HepG2 (cell line): ENCODE measurements at regions not wholly inside any gene's neighbourhood (a gene's known extent, or its start where the extent isn't known, plus 50 kb on each side); places are given as distances from the start of the nearest gene placed in this dataset.

ENCODE experiments used
- ATAC-seq: fragments of 200-7000 bp; cut with Tn5 transposase; 3 replicates; pipeline ENCODE4 v1.9.1; 2020; ENCODE audit warnings: mild to moderate bottlenecking, moderate library complexity
- BruUV-seq: library from RNA; stranded (reverse); fragments of 400-500 nt; replicated peaks from 2 replicates; lab custom pipeline; 2021; lab: Mats Ljungman, UMichigan
- CTCF ChIA-PET: fragments of 300-600 bp; formaldehyde crosslinking; extraction: SDS; loops from one replicate; lab custom pipeline; 2021; ENCODE audit warnings: low total read pairs, inconsistent platforms, low intra/inter-chr PET ratio; lab: Yijun Ruan, JAX
- POLR2A ChIA-PET: fragments of 350-600 bp; sonication (Branson Sonifier 250); formaldehyde crosslinking; loops from one replicate; lab custom pipeline; 2020; ENCODE audit warnings: antibody characterized with exemption, inconsistent platforms; lab: Yijun Ruan, JAX
- DNase-seq: peaks from one replicate; pipeline ENCODE4 v3.0.0-alpha.2; 2015; ENCODE audit warnings: low spot score
- FAIRE-seq: peaks from 3 replicates; lab custom pipeline; 2011; peaks lifted over from hg19 to GRCh38; lab: Jason Lieb, UNC
- H2AFZ ChIP-seq: one replicate; pipeline ENCODE4 v1.6.1; 2011; ENCODE audit warnings: low read length, inconsistent platforms
- H3K27ac ChIP-seq: fragments of 300-600 bp; 3 replicates; pipeline ENCODE4 v1.8.0; 2011; ENCODE audit warnings: mixed run types, mild to moderate bottlenecking, mixed read lengths, low read length, inconsistent platforms; ENCODE audit not compliant: insufficient read depth; ENCODE audit errors: extremely low read length
- H3K27me3 ChIP-seq, 2 experiments: fragments of 200-600 bp in 1 of 2; 2 replicates in 1 of 2; 3 replicates in 1 of 2; pipeline versions ENCODE4 v1.6.0 to v1.8.0; 2011; ENCODE audit warnings: low read length in 2 of 2, mild to moderate bottlenecking in 2 of 2, moderate library complexity in 2 of 2, inconsistent platforms in 1 of 2; ENCODE audit not compliant: insufficient read depth in 2 of 2, control insufficient read depth in 1 of 2
- H3K36me3 ChIP-seq, 2 experiments: fragments of 200-600 bp in 1 of 2; replicated peaks in 1 of 2; 2 replicates in 1 of 2; 3 replicates in 1 of 2; pipeline versions ENCODE4 v1.5.1 to v1.8.0; 2011; ENCODE audit warnings: low read length in 2 of 2, inconsistent platforms in 1 of 2; ENCODE audit not compliant: insufficient read depth in 2 of 2, control insufficient read depth in 1 of 2
- H3K4me1 ChIP-seq: 2 replicates; pipeline ENCODE4 v1.5.1; 2012; ENCODE audit warnings: low read length, inconsistent platforms; ENCODE audit not compliant: insufficient read depth
- H3K4me2 ChIP-seq: 2 replicates; pipeline ENCODE4 v1.6.0; 2011; ENCODE audit warnings: low read depth, low read length, inconsistent platforms
- H3K4me3 ChIP-seq, 3 experiments: fragments of 200-600 bp in 1 of 3; sonication (generic), shearing (Covaris generic) in 1 of 3; replicated peaks in 1 of 3; 2 replicates each; pipeline ENCODE4 v1.5.1; 2011 to 2016; ENCODE audit warnings: low read length in 3 of 3, inconsistent platforms in 2 of 3, low read depth in 2 of 3, mild to moderate bottlenecking in 2 of 3, control low read depth in 1 of 3, mixed read lengths in 1 of 3; ENCODE audit not compliant: insufficient read depth in 1 of 3
- H3K79me2 ChIP-seq: one replicate; pipeline ENCODE4 v1.6.1; 2011; ENCODE audit warnings: low read length, inconsistent platforms; ENCODE audit not compliant: insufficient read depth
- H3K9ac ChIP-seq: 2 replicates; pipeline ENCODE4 v1.6.0; 2011; ENCODE audit warnings: mild to moderate bottlenecking, low read depth, low read length, inconsistent platforms; ENCODE audit not compliant: insufficient read depth
- H3K9me3 ChIP-seq: 2 replicates; pipeline ENCODE4 v1.5.1; 2012; ENCODE audit warnings: mild to moderate bottlenecking, low read length
- H4K20me1 ChIP-seq: 2 replicates; pipeline ENCODE4 v1.6.0; 2011; ENCODE audit warnings: inconsistent platforms, mild to moderate bottlenecking, low read length, moderate library complexity; ENCODE audit not compliant: insufficient read depth
- BRD4 ChIP-seq: sonication (generic); formaldehyde crosslinking; IDR thresholded peaks from 2 replicates; pipeline ENCODE4 v1.4.0; 2020; ENCODE audit warnings: missing genetic modification reagents
- HMGA1 ChIP-seq: sonication (generic); formaldehyde crosslinking; conservative IDR thresholded peaks from 2 replicates; pipeline ENCODE4 v1.4.0; 2020; ENCODE audit warnings: missing genetic modification reagents
- KLF12 ChIP-seq: sonication (generic); formaldehyde crosslinking; IDR thresholded peaks from 2 replicates; pipeline ENCODE4 v1.4.0; 2020; ENCODE audit warnings: missing genetic modification reagents, borderline replicate concordance
- MTF2 ChIP-seq: sonication (generic); formaldehyde crosslinking; IDR thresholded peaks from 2 replicates; pipeline ENCODE4 v1.5.0; 2020; ENCODE audit warnings: missing genetic modification reagents, borderline replicate concordance
- NFIB ChIP-seq: sonication (generic); formaldehyde crosslinking; IDR thresholded peaks from 2 replicates; pipeline ENCODE4 v1.9.0; 2021; ENCODE audit warnings: missing genetic modification reagents, mild to moderate bottlenecking, borderline replicate concordance
- NKX3-1 ChIP-seq: sonication (generic); formaldehyde crosslinking; IDR thresholded peaks from 2 replicates; pipeline ENCODE4 v1.5.0; 2020; ENCODE audit warnings: missing genetic modification reagents
- PLRG1 ChIP-seq: fragments of 450-650 bp; conservative IDR thresholded peaks from 2 replicates; pipeline ENCODE4 v1.6.1; 2016
- TMF1 ChIP-seq: sonication (generic); formaldehyde crosslinking; IDR thresholded peaks from 2 replicates; pipeline ENCODE4 v1.8.1; 2022; ENCODE audit warnings: low read depth, missing genetic modification reagents
- ZNF333 ChIP-seq: sonication (generic); formaldehyde crosslinking; IDR thresholded peaks from 2 replicates; pipeline ENCODE4 v1.4.0; 2020; ENCODE audit warnings: mild to moderate bottlenecking, missing genetic modification reagents, borderline replicate concordance
- ZNF496 ChIP-seq: sonication (generic); formaldehyde crosslinking; IDR thresholded peaks from 2 replicates; pipeline ENCODE4 v1.8.1; 2023; ENCODE audit warnings: mild to moderate bottlenecking, moderate library complexity, missing genetic modification reagents; ENCODE audit not compliant: insufficient replicate concordance
- ZNF549 ChIP-seq: sonication (generic); formaldehyde crosslinking; IDR thresholded peaks from 2 replicates; pipeline ENCODE4 v1.5.0; 2020; ENCODE audit warnings: missing genetic modification reagents
- ZSCAN12 ChIP-seq: sonication (generic); formaldehyde crosslinking; IDR thresholded peaks from 2 replicates; pipeline ENCODE4 v1.9.0; 2021; ENCODE audit warnings: mild to moderate bottlenecking, missing genetic modification reagents
- WGBS: methylation state at CpG from one replicate; pipeline ENCODE4 v1.1.6; 2017; ENCODE audit warnings: low lambda C conversion rate; 5-methylcytosine and 5-hydroxymethylcytosine counted together
- in situ Hi-C: cut with HindIII; loops from 2 replicates; pipeline ENCODE4 v1.10.0; 2017; ENCODE audit warnings: low pct_unique_long_range_greater_than_20kb; ENCODE audit not compliant: extremely low pct_ligation_motif_present
- intact Hi-C: fragments of 100-400 bp; cut with micrococcal nuclease; formaldehyde crosslinking; loops from one replicate; pipeline ENCODE4 v1.10.0; 2022; ENCODE audit not compliant: unreplicated experiment
- TF ChIP-seq, protein P1 (sequence below): conservative IDR thresholded peaks from 2 replicates; pipeline ENCODE4 v1.6.1; 2018; ENCODE audit warnings: missing genetic modification reagents
- TF ChIP-seq, protein P2 (sequence below): sonication (generic); formaldehyde crosslinking; IDR thresholded peaks from 2 replicates; pipeline ENCODE4 v1.8.1; 2023; ENCODE audit warnings: mild to moderate bottlenecking, inconsistent platforms, moderate library complexity, missing genetic modification reagents, borderline replicate concordance
- TF ChIP-seq, protein P3 (sequence below): IDR thresholded peaks from 2 replicates; pipeline ENCODE4 v1.6.1; 2016; ENCODE audit warnings: control low read depth
- TF ChIP-seq, protein P4 (sequence below): sonication (generic); formaldehyde crosslinking; IDR thresholded peaks from 2 replicates; pipeline ENCODE4 v1.4.0; 2020; ENCODE audit warnings: missing genetic modification reagents

DNA sequence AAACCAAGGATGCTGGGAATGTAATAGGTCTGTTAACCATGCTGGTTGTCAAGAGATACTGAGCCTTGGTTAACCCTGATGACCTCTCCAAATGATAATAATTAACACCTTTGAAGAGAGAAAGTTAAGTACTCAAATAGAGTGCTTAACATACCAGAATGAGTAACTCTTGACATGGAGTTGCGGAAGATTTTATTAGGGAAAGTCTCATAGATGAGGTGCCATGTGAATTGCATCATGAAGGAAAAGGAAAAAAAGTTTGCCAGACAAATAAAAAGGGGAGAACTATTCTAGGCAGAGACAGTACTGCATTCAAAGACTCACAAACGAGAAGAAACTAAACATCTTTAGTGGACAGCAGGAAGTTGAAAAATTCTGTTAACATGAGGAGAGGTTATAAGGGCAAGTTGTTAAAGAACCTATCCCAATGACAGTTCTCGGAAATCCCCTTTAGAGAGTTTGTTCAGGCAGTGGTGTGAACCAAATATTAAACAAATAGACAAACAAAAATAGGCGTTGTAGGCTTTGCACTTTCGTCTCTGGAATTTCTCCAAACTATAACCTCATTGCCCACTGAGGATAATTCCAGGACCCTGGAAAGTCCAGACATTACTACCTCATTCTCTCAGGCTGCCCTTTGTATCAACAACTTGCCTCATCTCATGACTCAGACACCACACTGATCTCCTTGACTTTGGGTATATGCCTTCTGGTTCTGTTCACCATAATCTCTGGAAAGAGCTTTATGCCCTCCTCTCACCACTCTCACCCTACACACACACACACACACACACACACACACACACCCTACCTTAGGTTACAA lies 435.0 kb downstream of the GXYLT1 start:
- Histone ChIP-seq H2AFZ (no peak overlapping the region), H3K27me3 (no peaks in the 10 kb centered on the region), H3K9me3 (no peaks in the 10 kb centered on the region), H3K27ac (no peak overlapping the region), H3K36me3 (no peaks in the 10 kb centered on the region), H3K4me1 (no peaks in the 10 kb centered on the region), H4K20me1 (no peaks in the 10 kb centered on the region), H3K4me2 (no peak overlapping the region), H3K4me3 (no peak overlapping the region), H3K79me2 (no peaks in the 10 kb centered on the region), H3K9ac (no peak overlapping the region)
- in situ Hi-C loops = no loop called here
- ATAC-seq = no peak
- ChIA-PET CTCF (no interaction called here), POLR2A (no interaction called here)
- DNase-seq = no peak
- 2% methylated on average over 5 of the region's 5 CpGs for WGBS
- BruUV-seq = no TSS peak
- intact Hi-C loops = no loop called here
- no peak for FAIRE-seq
- TF ChIP-seq NFIB (CRISPR knock-in tag) = no peak
- TF ChIP-seq, protein P1, sequence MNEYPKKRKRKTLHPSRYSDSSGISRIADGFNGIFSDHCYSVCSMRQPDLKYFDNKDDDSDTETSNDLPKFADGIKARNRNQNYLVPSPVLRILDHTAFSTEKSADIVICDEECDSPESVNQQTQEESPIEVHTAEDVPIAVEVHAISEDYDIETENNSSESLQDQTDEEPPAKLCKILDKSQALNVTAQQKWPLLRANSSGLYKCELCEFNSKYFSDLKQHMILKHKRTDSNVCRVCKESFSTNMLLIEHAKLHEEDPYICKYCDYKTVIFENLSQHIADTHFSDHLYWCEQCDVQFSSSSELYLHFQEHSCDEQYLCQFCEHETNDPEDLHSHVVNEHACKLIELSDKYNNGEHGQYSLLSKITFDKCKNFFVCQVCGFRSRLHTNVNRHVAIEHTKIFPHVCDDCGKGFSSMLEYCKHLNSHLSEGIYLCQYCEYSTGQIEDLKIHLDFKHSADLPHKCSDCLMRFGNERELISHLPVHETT (CRISPR knock-in tag) = no peak
- no peak for TF ChIP-seq ZNF549
- TF ChIP-seq PLRG1 = no peak
- TF ChIP-seq MTF2 (CRISPR knock-in tag) = no peak
- no peak for TF ChIP-seq ZNF496 (CRISPR knock-in tag)
- TF ChIP-seq NKX3-1 (CRISPR knock-in tag) = no peak
- no peak for TF ChIP-seq ZNF333 (CRISPR knock-in tag)
- TF ChIP-seq KLF12 (CRISPR knock-in tag) = no peak
- TF ChIP-seq BRD4 (CRISPR knock-in tag) = no peak
- no peak for TF ChIP-seq HMGA1 (CRISPR knock-in tag)
- TF ChIP-seq, protein P2, sequence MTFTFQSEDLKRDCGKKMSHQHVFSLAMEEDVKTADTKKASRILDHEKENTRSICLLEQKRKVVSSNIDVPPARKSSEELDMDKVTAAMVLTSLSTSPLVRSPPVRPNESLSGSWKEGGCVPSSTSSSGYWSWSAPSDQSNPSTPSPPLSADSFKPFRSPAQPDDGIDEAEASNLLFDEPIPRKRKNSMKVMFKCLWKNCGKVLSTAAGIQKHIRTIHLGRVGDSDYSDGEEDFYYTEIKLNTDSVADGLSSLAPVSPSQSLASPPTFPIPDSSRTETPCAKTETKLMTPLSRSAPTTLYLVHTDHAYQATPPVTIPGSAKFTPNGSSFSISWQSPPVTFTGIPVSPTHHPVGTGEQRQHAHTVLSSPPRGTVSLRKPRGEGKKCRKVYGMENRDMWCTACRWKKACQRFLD (CRISPR knock-in tag) = no peak
- no peak for TF ChIP-seq TMF1
- TF ChIP-seq, protein P3, sequence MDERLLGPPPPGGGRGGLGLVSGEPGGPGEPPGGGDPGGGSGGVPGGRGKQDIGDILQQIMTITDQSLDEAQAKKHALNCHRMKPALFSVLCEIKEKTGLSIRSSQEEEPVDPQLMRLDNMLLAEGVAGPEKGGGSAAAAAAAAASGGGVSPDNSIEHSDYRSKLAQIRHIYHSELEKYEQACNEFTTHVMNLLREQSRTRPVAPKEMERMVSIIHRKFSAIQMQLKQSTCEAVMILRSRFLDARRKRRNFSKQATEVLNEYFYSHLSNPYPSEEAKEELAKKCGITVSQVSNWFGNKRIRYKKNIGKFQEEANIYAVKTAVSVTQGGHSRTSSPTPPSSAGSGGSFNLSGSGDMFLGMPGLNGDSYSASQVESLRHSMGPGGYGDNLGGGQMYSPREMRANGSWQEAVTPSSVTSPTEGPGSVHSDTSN (CRISPR knock-in tag) = no peak
- no peak for TF ChIP-seq ZSCAN12 (CRISPR knock-in tag)
- TF ChIP-seq, protein P4, sequence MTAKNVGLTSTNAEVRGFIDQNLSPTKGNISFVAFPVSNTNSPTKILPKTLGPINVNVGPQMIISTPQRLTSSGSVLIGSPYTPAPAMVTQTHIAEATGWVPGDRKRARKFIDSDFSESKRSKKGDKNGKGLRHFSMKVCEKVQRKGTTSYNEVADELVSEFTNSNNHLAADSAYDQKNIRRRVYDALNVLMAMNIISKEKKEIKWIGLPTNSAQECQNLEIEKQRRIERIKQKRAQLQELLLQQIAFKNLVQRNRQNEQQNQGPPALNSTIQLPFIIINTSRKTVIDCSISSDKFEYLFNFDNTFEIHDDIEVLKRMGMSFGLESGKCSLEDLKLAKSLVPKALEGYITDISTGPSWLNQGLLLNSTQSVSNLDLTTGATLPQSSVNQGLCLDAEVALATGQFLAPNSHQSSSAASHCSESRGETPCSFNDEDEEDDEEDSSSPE (CRISPR knock-in tag) = no peak
